ENCODE measurements at regions not wholly inside any gene's neighbourhood (a gene's known extent, or its start where the extent isn't known, plus 50 kb on each side); places are given as distances from the start of the nearest gene placed in this dataset.

- TF ChIP-seq, protein P1, sequence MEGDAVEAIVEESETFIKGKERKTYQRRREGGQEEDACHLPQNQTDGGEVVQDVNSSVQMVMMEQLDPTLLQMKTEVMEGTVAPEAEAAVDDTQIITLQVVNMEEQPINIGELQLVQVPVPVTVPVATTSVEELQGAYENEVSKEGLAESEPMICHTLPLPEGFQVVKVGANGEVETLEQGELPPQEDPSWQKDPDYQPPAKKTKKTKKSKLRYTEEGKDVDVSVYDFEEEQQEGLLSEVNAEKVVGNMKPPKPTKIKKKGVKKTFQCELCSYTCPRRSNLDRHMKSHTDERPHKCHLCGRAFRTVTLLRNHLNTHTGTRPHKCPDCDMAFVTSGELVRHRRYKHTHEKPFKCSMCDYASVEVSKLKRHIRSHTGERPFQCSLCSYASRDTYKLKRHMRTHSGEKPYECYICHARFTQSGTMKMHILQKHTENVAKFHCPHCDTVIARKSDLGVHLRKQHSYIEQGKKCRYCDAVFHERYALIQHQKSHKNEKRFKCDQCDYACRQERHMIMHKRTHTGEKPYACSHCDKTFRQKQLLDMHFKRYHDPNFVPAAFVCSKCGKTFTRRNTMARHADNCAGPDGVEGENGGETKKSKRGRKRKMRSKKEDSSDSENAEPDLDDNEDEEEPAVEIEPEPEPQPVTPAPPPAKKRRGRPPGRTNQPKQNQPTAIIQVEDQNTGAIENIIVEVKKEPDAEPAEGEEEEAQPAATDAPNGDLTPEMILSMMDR (IDR thresholded peaks at IDR 0.05; ENCODE audit: borderline replicate concordance, insufficient read depth, low read depth, low read length), result no peak
- no peak overlapping the region for H3K4me3 ChIP-seq (ENCODE audit: low read depth, low read length)
Measured at GRCh38 chr22:34429314-34429713, 509.0 kb upstream of the LARGE1 start.

DNA sequence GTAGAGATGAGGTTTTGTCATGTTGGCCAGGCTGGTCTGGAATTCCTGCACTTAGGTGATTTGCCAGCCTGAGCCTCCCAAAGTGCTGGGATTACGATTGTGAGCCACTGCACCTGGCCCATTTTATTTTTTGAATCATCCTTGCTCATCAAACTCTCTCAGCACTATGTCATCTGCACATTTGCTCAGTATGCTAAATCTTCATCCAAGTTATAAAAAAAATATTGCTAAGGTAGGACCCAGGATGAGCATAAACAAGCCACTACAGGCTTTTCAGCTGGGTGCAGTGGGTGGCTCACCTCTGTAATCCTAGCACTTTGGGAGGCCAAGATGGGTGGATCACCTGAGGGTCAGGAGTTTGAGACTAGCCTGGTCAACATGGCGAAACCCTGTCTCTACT, 510.1 kb upstream of the LARGE1 start:
- H3K4me3 ChIP-seq (ENCODE audit: low read depth, low read length), result no peak overlapping the region
- TF ChIP-seq, protein P1 (IDR thresholded peaks at IDR 0.05; ENCODE audit: borderline replicate concordance, insufficient read depth, low read depth, low read length), result no peak

- no peak overlapping the region for H3K4me3 ChIP-seq (ENCODE audit: low read depth, low read length)
- TF ChIP-seq, protein P1 (IDR thresholded peaks at IDR 0.05; ENCODE audit: borderline replicate concordance, insufficient read depth, low read depth, low read length), result no peak
Measured at GRCh38 chr22:34434371-34434770, 514.1 kb upstream of the LARGE1 start.

DNA sequence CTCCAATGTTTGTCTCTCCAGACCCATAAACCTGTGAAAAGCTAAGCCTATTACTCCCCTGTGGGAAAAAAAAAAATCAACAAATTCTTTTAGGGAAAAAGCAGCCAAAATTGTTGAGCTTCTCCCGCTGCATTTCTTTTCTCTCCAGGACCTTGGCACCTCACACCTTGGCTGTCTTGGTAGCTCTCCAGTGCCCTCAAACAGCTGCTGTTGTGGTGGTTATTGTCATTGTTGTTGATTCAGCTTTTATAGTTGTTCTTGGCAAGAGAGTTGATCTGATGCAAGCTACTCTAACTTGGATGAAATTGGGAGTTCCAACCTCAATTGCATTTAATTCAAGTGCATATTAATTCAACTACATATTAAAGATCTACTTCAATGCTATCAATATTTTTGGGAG, 516.9 kb upstream of the LARGE1 start:
- TF ChIP-seq, protein P1 (IDR thresholded peaks at IDR 0.05; ENCODE audit: borderline replicate concordance, insufficient read depth, low read depth, low read length), result no peak
- H3K4me3 ChIP-seq (ENCODE audit: low read depth, low read length), result no peak overlapping the region

GRCh38 chr22:34454598-34454997, 534.3 kb upstream of the LARGE1 start:
- TF ChIP-seq, protein P1 (IDR thresholded peaks at IDR 0.05; ENCODE audit: borderline replicate concordance, insufficient read depth, low read depth, low read length), result no peak
- no peak overlapping the region for H3K4me3 ChIP-seq (ENCODE audit: low read depth, low read length)

GRCh38 chr22:34462795-34463194, 542.5 kb upstream of the LARGE1 start:
- TF ChIP-seq, protein P1 (IDR thresholded peaks at IDR 0.05; ENCODE audit: borderline replicate concordance, insufficient read depth, low read depth, low read length), result no peak
- H3K4me3 ChIP-seq (ENCODE audit: low read depth, low read length), result no peak overlapping the region

- H3K4me3 ChIP-seq (ENCODE audit: low read depth, low read length), result no peak overlapping the region
- TF ChIP-seq, protein P1 (IDR thresholded peaks at IDR 0.05; ENCODE audit: borderline replicate concordance, insufficient read depth, low read depth, low read length), result no peak
Measured at GRCh38 chr22:34475886-34476285, 555.6 kb upstream of the LARGE1 start.

Data from GM12875 (cell line).